Anterior cingulate cortex (tissue), 58 donors: ENCODE measurements at regions not wholly inside any gene's neighbourhood (a gene's known extent, or its start where the extent isn't known, plus 50 kb on each side); places are given as distances from the start of the nearest gene placed in this dataset.

Source experiments
- DNase-seq, 58 donors: peaks; one replicate each; lab custom pipeline; 2025; lab: John Stamatoyannopoulos, UW

DNA sequence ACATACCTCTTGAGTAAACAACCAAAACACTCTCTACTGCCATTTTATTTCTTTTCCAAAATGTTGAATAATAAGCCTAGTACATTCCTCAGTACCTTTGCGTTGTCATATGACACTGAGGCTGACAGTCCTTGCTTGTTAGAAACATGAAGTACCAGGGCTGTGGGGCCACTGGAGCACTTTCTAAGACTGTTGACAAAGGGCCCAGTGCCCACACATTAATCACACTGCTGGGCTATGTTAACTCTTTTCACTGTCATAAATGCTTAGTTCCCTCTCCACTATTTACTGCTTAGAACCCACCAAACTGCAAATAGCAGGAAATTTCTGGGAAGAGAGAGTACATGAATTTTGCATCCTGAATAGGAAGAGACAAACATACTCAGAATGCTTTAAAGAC lies 57.1 kb downstream of the FAM47B start:
- DNase-seq, result no peak

DNA sequence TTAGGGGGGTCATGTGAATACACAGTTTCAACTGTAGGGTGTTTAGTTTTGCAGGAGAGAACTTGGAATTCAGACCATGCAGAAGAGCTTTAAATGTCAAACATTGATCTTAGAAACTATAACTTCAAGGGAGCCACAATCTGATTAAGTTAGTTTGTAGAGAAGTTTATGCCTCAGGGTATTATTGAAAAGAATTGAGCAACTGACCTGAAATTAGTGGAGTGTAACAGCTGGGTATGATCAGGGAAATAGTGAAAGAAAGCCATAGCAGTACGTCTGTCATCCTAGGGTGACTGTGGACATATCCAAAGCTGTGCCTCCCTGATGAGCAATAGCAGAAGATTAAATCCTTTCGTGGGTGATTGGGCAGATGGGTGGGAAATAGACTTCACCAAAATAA lies 63.8 kb downstream of the FAM47B start:
- no peak for DNase-seq

GRCh38 chrX:35015621-35016020 lies 73.0 kb downstream of the FAM47B start:
- no peak for DNase-seq

DNA sequence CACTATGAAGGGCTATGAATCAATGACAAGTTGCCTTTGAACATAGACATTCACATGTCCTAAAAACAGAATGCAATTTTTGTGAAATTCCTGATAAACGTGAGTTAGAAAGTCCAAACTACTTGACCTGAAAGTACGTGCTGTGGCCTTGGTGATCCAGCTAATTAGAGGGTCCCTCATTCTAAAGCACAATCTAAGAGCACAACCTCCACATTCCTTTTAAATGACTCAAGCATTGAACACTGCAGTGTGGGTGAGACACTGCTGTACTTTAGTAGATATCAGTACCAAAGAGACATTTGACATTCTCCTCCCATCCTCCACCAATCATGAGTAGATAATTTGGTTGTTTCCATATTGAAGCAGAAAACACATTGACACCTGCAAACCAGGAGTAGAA lies 73.5 kb downstream of the FAM47B start:
- no peak for DNase-seq

GRCh38 chrX:35017284-35017683 lies 74.7 kb downstream of the FAM47B start:
- DNase-seq, result no peak

- DNase-seq, result peak in 1 of 58 donors; percentile 0
Measured at GRCh38 chrX:35023683-35024082, 81.1 kb downstream of the FAM47B start.

DNA sequence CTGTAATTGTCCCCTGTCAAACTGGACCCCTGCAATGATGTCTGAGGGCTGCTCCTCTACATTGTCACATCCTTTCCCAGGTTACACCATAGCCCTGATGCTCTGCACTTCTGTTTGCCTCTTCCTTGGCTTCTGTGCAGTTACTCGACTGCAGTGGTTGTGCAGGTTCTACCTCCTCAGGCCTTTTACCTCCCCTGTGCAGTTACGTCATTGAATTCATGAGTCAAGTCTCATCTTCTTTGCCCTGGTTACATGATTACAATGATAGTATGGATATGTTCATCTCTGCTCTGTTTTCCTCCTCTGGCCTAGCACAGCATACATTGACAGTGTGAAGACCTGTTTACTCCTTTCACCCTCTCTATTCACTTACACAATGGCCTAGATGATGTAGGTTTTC lies 83.2 kb downstream of the FAM47B start:
- no peak for DNase-seq

DNA sequence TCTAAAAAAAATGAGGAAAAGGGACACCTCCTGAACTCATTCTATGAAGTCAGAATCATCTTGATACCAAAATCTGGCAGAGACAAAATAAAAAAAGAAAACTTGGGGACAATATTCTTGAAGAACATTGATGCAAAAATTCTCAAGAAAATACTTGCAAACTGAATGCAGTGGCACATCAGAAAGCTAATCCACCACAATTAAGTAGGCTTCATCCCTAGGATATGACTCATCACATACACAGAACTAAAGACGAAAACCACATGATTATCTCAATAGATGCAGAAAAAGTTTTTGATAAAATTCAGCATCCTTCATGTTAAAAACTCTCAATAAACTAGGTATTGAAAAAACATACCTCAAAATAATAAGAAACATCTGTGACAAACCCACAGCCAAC lies 98.3 kb downstream of the FAM47B start:
- DNase-seq, result no peak

GRCh38 chrX:35046660-35047296 lies 104.2 kb downstream of the FAM47B start:
- no peak for DNase-seq

GRCh38 chrX:35076061-35076460 lies 133.5 kb downstream of the FAM47B start:
- DNase-seq, result no peak

GRCh38 chrX:35090801-35091200 lies 148.2 kb downstream of the FAM47B start:
- no peak for DNase-seq

DNA sequence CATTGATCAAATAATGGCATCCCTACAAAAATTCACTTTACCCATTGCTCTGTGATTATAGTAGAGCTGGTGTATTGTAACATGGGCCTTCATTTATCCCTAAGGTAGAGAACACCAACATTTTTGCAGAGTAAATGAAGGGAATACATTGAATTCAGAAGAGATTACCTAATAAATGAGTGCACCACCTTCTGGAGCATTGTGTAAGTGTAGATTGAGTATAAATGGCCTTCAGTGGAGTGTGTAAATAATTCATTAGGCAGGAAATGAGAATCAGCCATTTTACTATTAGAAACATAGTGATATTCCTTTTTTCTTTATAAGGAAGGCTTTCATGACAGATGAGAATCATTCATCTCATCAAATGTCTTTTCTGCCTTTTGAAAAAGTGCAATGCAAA lies 155.8 kb downstream of the FAM47B start:
- no peak for DNase-seq

DNA sequence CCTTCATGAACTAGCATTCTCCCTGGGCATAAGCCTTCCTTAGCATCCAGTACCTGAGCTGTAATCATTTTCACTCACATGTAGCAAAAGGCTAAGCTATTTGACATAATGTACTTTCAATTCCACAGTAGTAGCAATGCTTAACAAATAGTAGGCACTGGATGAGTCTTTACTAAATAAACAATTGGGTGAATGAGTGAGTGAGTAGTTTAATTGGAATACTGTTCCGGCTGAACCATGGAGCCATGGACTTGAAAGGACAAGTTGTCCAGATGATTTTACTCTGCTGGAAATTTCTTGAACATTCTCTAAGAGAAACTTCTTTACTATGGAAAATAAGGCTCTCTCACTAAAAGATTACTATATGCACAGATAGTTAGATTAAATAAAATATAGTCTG lies 159.3 kb downstream of the FAM47B start:
- no peak for DNase-seq

GRCh38 chrX:35104626-35105025 lies 162.0 kb downstream of the FAM47B start:
- no peak for DNase-seq

GRCh38 chrX:35115205-35115604 lies 172.6 kb downstream of the FAM47B start:
- no peak for DNase-seq

DNA sequence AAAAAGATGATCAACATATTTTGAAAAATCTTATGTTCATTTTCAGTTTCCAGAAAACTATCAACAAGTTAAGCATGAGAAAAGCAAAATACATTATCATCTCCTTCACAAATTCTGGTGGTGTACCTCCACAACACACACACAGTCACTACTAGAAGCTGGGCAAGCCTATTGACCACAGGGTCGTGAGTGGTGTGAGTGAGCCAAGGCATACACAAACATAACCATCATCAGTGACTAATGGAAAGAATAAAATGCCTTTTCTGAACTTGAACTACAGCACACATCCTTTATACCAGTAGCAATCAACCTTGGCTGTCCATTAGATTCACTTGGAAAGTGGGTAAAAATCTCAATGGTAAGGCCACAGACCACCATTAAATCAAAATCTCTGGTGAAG lies 180.2 kb downstream of the FAM47B start:
- no peak for DNase-seq

DNA sequence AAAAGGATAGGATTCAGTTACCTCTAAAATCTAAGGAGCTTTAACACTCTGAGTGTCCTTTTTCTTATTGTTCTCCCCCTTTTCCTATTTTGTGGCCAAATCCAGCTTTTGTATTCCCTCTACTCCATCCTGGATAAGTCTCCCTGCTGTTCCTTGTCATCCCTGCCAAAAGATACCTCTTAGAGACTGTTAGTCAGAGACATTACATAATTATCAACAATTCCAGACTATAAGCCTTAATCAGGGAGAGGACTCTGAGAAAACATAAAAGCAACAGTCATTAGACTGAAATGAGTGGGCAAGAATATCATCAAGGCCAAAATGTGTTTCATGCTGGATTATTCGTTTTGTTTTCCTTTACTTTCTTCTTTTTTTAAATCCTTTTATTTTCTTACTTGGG lies 206.9 kb downstream of the FAM47B start:
- no peak for DNase-seq

DNA sequence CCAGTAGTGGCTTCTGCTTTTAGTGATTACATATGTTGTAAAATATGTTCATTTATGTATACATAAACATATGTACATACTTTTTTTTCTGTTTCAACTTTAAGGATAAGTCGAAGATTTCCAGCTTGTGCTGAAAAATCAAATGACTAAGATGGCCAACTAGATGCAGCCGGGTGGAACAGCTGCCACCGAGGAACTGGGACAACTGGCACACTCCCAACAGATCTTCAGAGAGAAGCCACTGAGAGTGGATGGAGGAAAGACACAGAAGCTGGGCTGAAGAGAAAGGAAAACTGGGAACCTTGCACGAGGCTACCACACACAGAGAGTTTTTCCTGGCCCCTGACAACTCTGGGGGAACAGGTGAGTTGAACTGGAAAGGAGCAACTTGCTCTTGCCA lies 207.5 kb downstream of the FAM47B start:
- DNase-seq, result peak in 3 of 58 donors; percentile 0 to 1 (median 0)

DNA sequence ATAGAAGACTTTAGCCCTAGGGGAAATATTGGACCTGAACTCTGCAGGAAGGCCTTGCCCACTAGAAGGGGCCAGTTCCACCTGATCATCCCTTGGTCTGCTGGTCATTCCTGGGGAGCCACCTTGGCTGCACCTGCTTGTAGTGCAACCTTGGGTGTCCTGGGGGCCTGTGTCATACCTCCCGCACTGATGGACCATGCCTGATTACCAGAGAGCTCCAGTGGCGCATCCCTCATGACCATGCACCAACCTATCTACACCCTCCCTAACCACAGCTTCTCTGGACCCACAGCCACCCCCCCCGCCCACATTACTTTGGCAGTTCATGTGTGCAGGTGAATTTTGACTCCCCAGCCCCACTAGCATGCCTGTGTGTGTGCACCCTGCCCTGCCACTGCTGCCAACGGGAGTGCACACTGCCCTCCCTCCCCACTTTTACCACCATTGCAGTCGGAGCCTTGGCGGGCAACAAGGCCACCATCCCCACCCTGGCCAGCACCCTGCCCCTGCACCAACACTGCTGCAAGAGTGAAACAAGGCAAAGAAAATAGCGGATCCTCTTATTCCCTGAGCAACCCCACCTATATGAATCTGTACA lies 208.1 kb downstream of the FAM47B start:
- DNase-seq, result no peak

GRCh38 chrX:35166023-35166422 lies 223.4 kb downstream of the FAM47B start:
- no peak for DNase-seq
